ENCODE measurements at regions not wholly inside any gene's neighbourhood (a gene's known extent, or its start where the extent isn't known, plus 50 kb on each side); places are given as distances from the start of the nearest gene placed in this dataset.

- H3K27ac Mint-ChIP-seq, result no peak overlapping the region
- H3K18ac ChIP-seq (ENCODE audit: insufficient read length, low read depth, low read length), result no peak overlapping the region
- no peak overlapping the region for H3K4ac ChIP-seq (ENCODE audit: low read depth, low read length)
- H4K20me1 ChIP-seq (ENCODE audit: control insufficient read depth, insufficient read depth, insufficient read length), result no peaks in the 10 kb centered on the region
- H3K79me1 ChIP-seq (ENCODE audit: insufficient read depth, low read depth, low read length, poor library complexity, severe bottlenecking), result no peaks in the 10 kb centered on the region
- H3K4me1 ChIP-seq (ENCODE audit: insufficient read depth, low read length), result no peaks in the 10 kb centered on the region
- no peaks in the 10 kb centered on the region for H3K4me1 Mint-ChIP-seq
- no peaks in the 10 kb centered on the region for H3K9me3 ChIP-seq (ENCODE audit: control insufficient read depth, low read depth, low read length)
- H2AK5ac ChIP-seq (ENCODE audit: insufficient read length, low read length), result no peak overlapping the region
- no peaks in the 10 kb centered on the region for H3K27me3 Mint-ChIP-seq (ENCODE audit: low read depth)
- no peak overlapping the region for H2BK5ac ChIP-seq (ENCODE audit: insufficient read length, low read length)
- H3K9me3 Mint-ChIP-seq, result no peaks in the 10 kb centered on the region
- H3K79me2 ChIP-seq (ENCODE audit: insufficient read depth, low read length), result no peaks in the 10 kb centered on the region
- no peak overlapping the region for H2AFZ ChIP-seq (ENCODE audit: low read length)
- H3K23me2 ChIP-seq (ENCODE audit: insufficient read length, low read depth, low read length, poor library complexity, severe bottlenecking), result no peaks in the 10 kb centered on the region
- TF ChIP-seq, protein P1, sequence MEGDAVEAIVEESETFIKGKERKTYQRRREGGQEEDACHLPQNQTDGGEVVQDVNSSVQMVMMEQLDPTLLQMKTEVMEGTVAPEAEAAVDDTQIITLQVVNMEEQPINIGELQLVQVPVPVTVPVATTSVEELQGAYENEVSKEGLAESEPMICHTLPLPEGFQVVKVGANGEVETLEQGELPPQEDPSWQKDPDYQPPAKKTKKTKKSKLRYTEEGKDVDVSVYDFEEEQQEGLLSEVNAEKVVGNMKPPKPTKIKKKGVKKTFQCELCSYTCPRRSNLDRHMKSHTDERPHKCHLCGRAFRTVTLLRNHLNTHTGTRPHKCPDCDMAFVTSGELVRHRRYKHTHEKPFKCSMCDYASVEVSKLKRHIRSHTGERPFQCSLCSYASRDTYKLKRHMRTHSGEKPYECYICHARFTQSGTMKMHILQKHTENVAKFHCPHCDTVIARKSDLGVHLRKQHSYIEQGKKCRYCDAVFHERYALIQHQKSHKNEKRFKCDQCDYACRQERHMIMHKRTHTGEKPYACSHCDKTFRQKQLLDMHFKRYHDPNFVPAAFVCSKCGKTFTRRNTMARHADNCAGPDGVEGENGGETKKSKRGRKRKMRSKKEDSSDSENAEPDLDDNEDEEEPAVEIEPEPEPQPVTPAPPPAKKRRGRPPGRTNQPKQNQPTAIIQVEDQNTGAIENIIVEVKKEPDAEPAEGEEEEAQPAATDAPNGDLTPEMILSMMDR (conservative IDR thresholded peaks at IDR 0.05), result no peak
- H3K23ac ChIP-seq (ENCODE audit: insufficient read length, low read depth, low read length), result no peak overlapping the region
- H3T11ph ChIP-seq (ENCODE audit: low read length), result no peak overlapping the region
- no peak overlapping the region for H2BK12ac ChIP-seq (ENCODE audit: insufficient read length, low read depth, low read length)
- H3K27ac ChIP-seq (ENCODE audit: insufficient read length, low read depth, low read length), result no peak overlapping the region
- H3K4me3 Mint-ChIP-seq, result no peak overlapping the region
- H3K4me2 ChIP-seq (ENCODE audit: insufficient read depth, insufficient read length, low read length), result no peak overlapping the region
- no peak for DNase-seq
- H2BK20ac ChIP-seq (ENCODE audit: low read depth, low read length, poor library complexity, severe bottlenecking), result no peak overlapping the region
- H2BK120ac ChIP-seq (ENCODE audit: low read depth, low read length, poor library complexity, severe bottlenecking), result no peak overlapping the region
- no CpG with 5 or more reads among the region's 2 CpGs for WGBS (ENCODE audit: extremely low coverage, insufficient read length, low lambda C conversion rate)
- no peak overlapping the region for H3K14ac ChIP-seq (ENCODE audit: insufficient read depth, low read length)
- H3K9ac ChIP-seq (ENCODE audit: extremely low read depth, insufficient read length, low read length), result no peak overlapping the region
- no peak overlapping the region for H2BK15ac ChIP-seq (ENCODE audit: low read depth, low read length)
- no peak overlapping the region for H4K5ac ChIP-seq (ENCODE audit: insufficient read length, low read depth, low read length)
- H3K27me3 ChIP-seq (ENCODE audit: insufficient read depth, low read length), result no peaks in the 10 kb centered on the region
- no peak overlapping the region for H4K8ac ChIP-seq (replicated peaks; ENCODE audit: insufficient read length, low read depth, low read length)
- H3K56ac ChIP-seq (ENCODE audit: insufficient read length, low read depth, low read length), result no peak overlapping the region
- H4K91ac ChIP-seq (ENCODE audit: insufficient read length, low read depth, low read length), result no peak overlapping the region
- no peaks in the 10 kb centered on the region for H3K36me3 Mint-ChIP-seq (ENCODE audit: insufficient read depth in 1 of 3, low read depth in 3 of 3)
Measured at GRCh38 chr6:128710315-128710714, 172.6 kb upstream of the LAMA2 start.
